ENCODE measurements at regions not wholly inside any gene's neighbourhood (a gene's known extent, or its start where the extent isn't known, plus 50 kb on each side); places are given as distances from the start of the nearest gene placed in this dataset.

- Histone ChIP-seq H3K9me2 (ENCODE audit: insufficient read depth) (no peaks in the 10 kb centered on the region), H3K4me2 (ENCODE audit: low read length) (no peak overlapping the region), H3K27ac (ENCODE audit: low read depth, low read length) (no peak overlapping the region), H3K9me3 (ENCODE audit: control insufficient read depth in 1 of 2, insufficient read depth in 1 of 2, low read depth in 1 of 2, low read length in 2 of 2) (no peaks in the 10 kb centered on the region), H3K36me3 (ENCODE audit: control insufficient read depth in 1 of 2, insufficient read depth in 2 of 2, low read length in 2 of 2) (no peaks in the 10 kb centered on the region), H3K9ac (ENCODE audit: low read length) (no peak overlapping the region), H3K4me1 (ENCODE audit: control insufficient read depth in 1 of 2, insufficient read depth in 2 of 2, low read length in 2 of 2) (peaks cover 26 to 37% of the 10 kb centered on the region in 2 experiments), H4K20me1 (ENCODE audit: insufficient read depth) (no peaks in the 10 kb centered on the region), H3K27me3 (ENCODE audit: insufficient read depth, low read length) (no peaks in the 10 kb centered on the region), H3K4me3 (replicated peaks in 1 of 2; ENCODE audit: low read depth in 1 of 2, low read length in 2 of 2) (no peak overlapping the region), H2AFZ (ENCODE audit: low read depth, low read length, poor library complexity, severe bottlenecking) (no peak overlapping the region), H3K79me2 (ENCODE audit: insufficient read depth, low read length) (no peaks in the 10 kb centered on the region)
- ChIA-PET POLR2A (no interaction called here), RAD21 (ENCODE audit: low non-redundant PET in 1 of 2, low total read pairs in 2 of 2, uncharacterized antibody in 2 of 2, unreplicated experiment in 2 of 2) (no interaction called here), CTCF (no interaction called here)
- TF ChIP-seq SP1 (IDR thresholded peaks at IDR 0.05; ENCODE audit: low read depth) (no peak), ELF1 (IDR thresholded peaks at IDR 0.05; ENCODE audit: borderline replicate concordance, low read depth) (no peak), SRF (IDR thresholded peaks at IDR 0.05; ENCODE audit: low read depth) (no peak), POLR2A (IDR thresholded peaks at IDR 0.05; ENCODE audit: borderline replicate concordance, extremely low read depth, insufficient read depth, insufficient read length) (no peak), CEBPB (IDR thresholded peaks at IDR 0.05; ENCODE audit: low read depth) (no peak), YY1 (IDR thresholded peaks at IDR 0.05; ENCODE audit: extremely low read depth, insufficient replicate concordance, low read depth, low read length) (no peak), FOSL1 (IDR thresholded peaks at IDR 0.05; ENCODE audit: low read depth) (no peak), EZH2phosphoT487 (IDR thresholded peaks at IDR 0.05; ENCODE audit: borderline replicate concordance) (no peak), JUND (IDR thresholded peaks at IDR 0.05) (no peak), RAD21 (IDR thresholded peaks at IDR 0.05; ENCODE audit: low read depth) (no peak), EZH2 (IDR thresholded peaks at IDR 0.05) (no peak), CBX3 (IDR thresholded peaks at IDR 0.05; ENCODE audit: low read depth) (no peak)
- TF ChIP-seq, protein P1, sequence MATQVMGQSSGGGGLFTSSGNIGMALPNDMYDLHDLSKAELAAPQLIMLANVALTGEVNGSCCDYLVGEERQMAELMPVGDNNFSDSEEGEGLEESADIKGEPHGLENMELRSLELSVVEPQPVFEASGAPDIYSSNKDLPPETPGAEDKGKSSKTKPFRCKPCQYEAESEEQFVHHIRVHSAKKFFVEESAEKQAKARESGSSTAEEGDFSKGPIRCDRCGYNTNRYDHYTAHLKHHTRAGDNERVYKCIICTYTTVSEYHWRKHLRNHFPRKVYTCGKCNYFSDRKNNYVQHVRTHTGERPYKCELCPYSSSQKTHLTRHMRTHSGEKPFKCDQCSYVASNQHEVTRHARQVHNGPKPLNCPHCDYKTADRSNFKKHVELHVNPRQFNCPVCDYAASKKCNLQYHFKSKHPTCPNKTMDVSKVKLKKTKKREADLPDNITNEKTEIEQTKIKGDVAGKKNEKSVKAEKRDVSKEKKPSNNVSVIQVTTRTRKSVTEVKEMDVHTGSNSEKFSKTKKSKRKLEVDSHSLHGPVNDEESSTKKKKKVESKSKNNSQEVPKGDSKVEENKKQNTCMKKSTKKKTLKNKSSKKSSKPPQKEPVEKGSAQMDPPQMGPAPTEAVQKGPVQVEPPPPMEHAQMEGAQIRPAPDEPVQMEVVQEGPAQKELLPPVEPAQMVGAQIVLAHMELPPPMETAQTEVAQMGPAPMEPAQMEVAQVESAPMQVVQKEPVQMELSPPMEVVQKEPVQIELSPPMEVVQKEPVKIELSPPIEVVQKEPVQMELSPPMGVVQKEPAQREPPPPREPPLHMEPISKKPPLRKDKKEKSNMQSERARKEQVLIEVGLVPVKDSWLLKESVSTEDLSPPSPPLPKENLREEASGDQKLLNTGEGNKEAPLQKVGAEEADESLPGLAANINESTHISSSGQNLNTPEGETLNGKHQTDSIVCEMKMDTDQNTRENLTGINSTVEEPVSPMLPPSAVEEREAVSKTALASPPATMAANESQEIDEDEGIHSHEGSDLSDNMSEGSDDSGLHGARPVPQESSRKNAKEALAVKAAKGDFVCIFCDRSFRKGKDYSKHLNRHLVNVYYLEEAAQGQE (IDR thresholded peaks at IDR 0.05; ENCODE audit: low read depth) = no peak
- TF ChIP-seq, protein P2, sequence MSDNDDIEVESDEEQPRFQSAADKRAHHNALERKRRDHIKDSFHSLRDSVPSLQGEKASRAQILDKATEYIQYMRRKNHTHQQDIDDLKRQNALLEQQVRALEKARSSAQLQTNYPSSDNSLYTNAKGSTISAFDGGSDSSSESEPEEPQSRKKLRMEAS (IDR thresholded peaks at IDR 0.05) = no peak
- TF ChIP-seq, protein P3, sequence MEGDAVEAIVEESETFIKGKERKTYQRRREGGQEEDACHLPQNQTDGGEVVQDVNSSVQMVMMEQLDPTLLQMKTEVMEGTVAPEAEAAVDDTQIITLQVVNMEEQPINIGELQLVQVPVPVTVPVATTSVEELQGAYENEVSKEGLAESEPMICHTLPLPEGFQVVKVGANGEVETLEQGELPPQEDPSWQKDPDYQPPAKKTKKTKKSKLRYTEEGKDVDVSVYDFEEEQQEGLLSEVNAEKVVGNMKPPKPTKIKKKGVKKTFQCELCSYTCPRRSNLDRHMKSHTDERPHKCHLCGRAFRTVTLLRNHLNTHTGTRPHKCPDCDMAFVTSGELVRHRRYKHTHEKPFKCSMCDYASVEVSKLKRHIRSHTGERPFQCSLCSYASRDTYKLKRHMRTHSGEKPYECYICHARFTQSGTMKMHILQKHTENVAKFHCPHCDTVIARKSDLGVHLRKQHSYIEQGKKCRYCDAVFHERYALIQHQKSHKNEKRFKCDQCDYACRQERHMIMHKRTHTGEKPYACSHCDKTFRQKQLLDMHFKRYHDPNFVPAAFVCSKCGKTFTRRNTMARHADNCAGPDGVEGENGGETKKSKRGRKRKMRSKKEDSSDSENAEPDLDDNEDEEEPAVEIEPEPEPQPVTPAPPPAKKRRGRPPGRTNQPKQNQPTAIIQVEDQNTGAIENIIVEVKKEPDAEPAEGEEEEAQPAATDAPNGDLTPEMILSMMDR (IDR thresholded peaks at IDR 0.05 in 2 of 3, conservative IDR thresholded peaks at IDR 0.05 in 1 of 3; ENCODE audit: borderline replicate concordance in 1 of 3, insufficient read depth in 1 of 3, low read depth in 2 of 3, low read length in 2 of 3) = no peak
- TF ChIP-seq, protein P4, sequence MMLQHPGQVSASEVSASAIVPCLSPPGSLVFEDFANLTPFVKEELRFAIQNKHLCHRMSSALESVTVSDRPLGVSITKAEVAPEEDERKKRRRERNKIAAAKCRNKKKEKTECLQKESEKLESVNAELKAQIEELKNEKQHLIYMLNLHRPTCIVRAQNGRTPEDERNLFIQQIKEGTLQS (IDR thresholded peaks at IDR 0.05) = no peak
- ATAC-seq (no peak), DNase-seq (ENCODE audit: low read depth, low spot score) (no peak)
- no TSS peak for BruUV-seq (replicated peaks)
- intact Hi-C loops (cut with micrococcal nuclease) = loop anchor here (5.0 kb wide), 2 partner anchors 83 to 1073 kb away; no protein-coding TSS in a partner anchor
Observed at GRCh38 chr9:108554831-108555230, 301.0 kb downstream of the ACTL7B start.

Measured in HCT116 (cell line).